H9 (cell line): ENCODE measurements at regions not wholly inside any gene's neighbourhood (a gene's known extent, or its start where the extent isn't known, plus 50 kb on each side); places are given as distances from the start of the nearest gene placed in this dataset.

Source experiments
- DNase-seq: peaks from one replicate; pipeline ENCODE4 v3.0.0-alpha.2; 2017
- H2AFZ ChIP-seq: one replicate; pipeline ENCODE4 v1.6.1; 2013; ENCODE audit warnings: mild to moderate bottlenecking, low read length, control low read depth, moderate library complexity
- H2AK5ac ChIP-seq: 2 replicates; pipeline ENCODE4 v1.6.1; 2013; ENCODE audit warnings: low read length, control low read depth, mixed read lengths; ENCODE audit not compliant: insufficient read length
- H2BK120ac ChIP-seq: one replicate; pipeline ENCODE4 v1.6.1; 2013; ENCODE audit warnings: low read depth, mild to moderate bottlenecking, low read length, control low read depth, inconsistent platforms; ENCODE audit not compliant: poor library complexity, severe bottlenecking
- H2BK12ac ChIP-seq: 2 replicates; pipeline ENCODE4 v1.6.1; 2013; ENCODE audit warnings: low read length, control low read depth, mixed read lengths, low read depth; ENCODE audit not compliant: insufficient read length
- H2BK15ac ChIP-seq: 2 replicates; pipeline ENCODE4 v1.6.1; 2013; ENCODE audit warnings: low read depth, low read length, control low read depth
- H2BK20ac ChIP-seq: one replicate; pipeline ENCODE4 v1.6.1; 2013; ENCODE audit warnings: low read depth, mild to moderate bottlenecking, low read length, control low read depth, inconsistent platforms; ENCODE audit not compliant: poor library complexity, severe bottlenecking
- H2BK5ac ChIP-seq: 2 replicates; pipeline ENCODE4 v1.6.1; 2013; ENCODE audit warnings: low read length, control low read depth, mixed read lengths; ENCODE audit not compliant: insufficient read length
- H3K14ac ChIP-seq: 2 replicates; pipeline ENCODE4 v1.6.1; 2013; ENCODE audit warnings: low read length, control low read depth; ENCODE audit not compliant: insufficient read depth
- H3K18ac ChIP-seq: 2 replicates; pipeline ENCODE4 v1.6.1; 2013; ENCODE audit warnings: low read depth, mild to moderate bottlenecking, mixed read lengths, low read length, control low read depth; ENCODE audit not compliant: insufficient read length
- H3K23ac ChIP-seq: 2 replicates; pipeline ENCODE4 v1.6.1; 2013; ENCODE audit warnings: low read length, control low read depth, mixed read lengths, low read depth; ENCODE audit not compliant: insufficient read length
- H3K23me2 ChIP-seq: 2 replicates; pipeline ENCODE4 v1.6.1; 2013; ENCODE audit warnings: low read depth, mild to moderate bottlenecking, mixed read lengths, low read length, control low read depth; ENCODE audit not compliant: insufficient read length, poor library complexity, severe bottlenecking
- H3K27ac ChIP-seq: 2 replicates; pipeline ENCODE4 v1.5.1; 2013; ENCODE audit warnings: low read length, control low read depth, mixed read lengths, low read depth; ENCODE audit not compliant: insufficient read length
- H3K27me3 ChIP-seq: 2 replicates; pipeline ENCODE4 v1.6.1; 2013; ENCODE audit warnings: low read length, control low read depth, inconsistent platforms; ENCODE audit not compliant: insufficient read depth
- H3K4ac ChIP-seq: 2 replicates; pipeline ENCODE4 v1.6.1; 2013; ENCODE audit warnings: low read depth, mild to moderate bottlenecking, control low read depth, inconsistent platforms, low read length, moderate library complexity
- H3K4me1 ChIP-seq: 2 replicates; pipeline ENCODE4 v1.6.1; 2013; ENCODE audit warnings: low read length, control low read depth, inconsistent platforms; ENCODE audit not compliant: insufficient read depth
- H3K4me2 ChIP-seq: 2 replicates; pipeline ENCODE4 v1.6.1; 2013; ENCODE audit warnings: low read length, control low read depth, mixed read lengths; ENCODE audit not compliant: insufficient read length, insufficient read depth
- H3K56ac ChIP-seq: 2 replicates; pipeline ENCODE4 v1.6.1; 2013; ENCODE audit warnings: low read depth, mild to moderate bottlenecking, mixed read lengths, low read length, control low read depth; ENCODE audit not compliant: insufficient read length
- H3K79me1 ChIP-seq: 2 replicates; pipeline ENCODE4 v1.6.1; 2013; ENCODE audit warnings: low read depth, mild to moderate bottlenecking, moderate library complexity, low read length, control low read depth, inconsistent platforms; ENCODE audit not compliant: insufficient read depth, poor library complexity, severe bottlenecking
- H3K79me2 ChIP-seq: 2 replicates; pipeline ENCODE4 v1.6.1; 2013; ENCODE audit warnings: low read length, control low read depth, inconsistent platforms; ENCODE audit not compliant: insufficient read depth
- H3K9ac ChIP-seq: 2 replicates; pipeline ENCODE4 v1.6.1; 2013; ENCODE audit warnings: low read length, control low read depth, mixed read lengths; ENCODE audit not compliant: insufficient read length; ENCODE audit errors: extremely low read depth
- H3K9me3 ChIP-seq: one replicate; pipeline ENCODE4 v1.6.1; 2013; ENCODE audit warnings: low read depth, low read length, inconsistent platforms; ENCODE audit not compliant: control insufficient read depth
- H3T11ph ChIP-seq: one replicate; pipeline ENCODE4 v1.6.1; 2013; ENCODE audit warnings: mild to moderate bottlenecking, low read length, control low read depth, inconsistent platforms
- H4K20me1 ChIP-seq: one replicate; pipeline ENCODE4 v1.6.1; 2013; ENCODE audit not compliant: control insufficient read depth, insufficient read length, insufficient read depth
- H4K5ac ChIP-seq: 2 replicates; pipeline ENCODE4 v1.6.1; 2013; ENCODE audit warnings: low read depth, mild to moderate bottlenecking, mixed read lengths, low read length, control low read depth; ENCODE audit not compliant: insufficient read length
- H4K8ac ChIP-seq: replicated peaks from 2 replicates; pipeline ENCODE4 v1.6.1; 2013; ENCODE audit warnings: low read length, control low read depth, mixed read lengths, low read depth; ENCODE audit not compliant: insufficient read length
- H4K91ac ChIP-seq: 2 replicates; pipeline ENCODE4 v1.6.1; 2013; ENCODE audit warnings: low read depth, mild to moderate bottlenecking, moderate library complexity, mixed read lengths, low read length, control low read depth; ENCODE audit not compliant: insufficient read length
- H3K27ac Mint-ChIP-seq, 3 experiments: 2 replicates in 2 of 3; 3 replicates in 1 of 3; pipeline ENCODE4 v1.8.0; 2020 to 2021; ENCODE audit warnings: mixed read lengths in 3 of 3, mild to moderate bottlenecking in 1 of 3, moderate library complexity in 1 of 3
- H3K27me3 Mint-ChIP-seq: 2 replicates; pipeline ENCODE4 v1.8.0; 2021; ENCODE audit warnings: low read depth, mild to moderate bottlenecking, moderate library complexity, mixed read lengths
- H3K36me3 Mint-ChIP-seq, 3 experiments: 2 replicates in 2 of 3; 3 replicates in 1 of 3; pipeline ENCODE4 v1.8.0; 2020 to 2021; ENCODE audit warnings: low read depth in 3 of 3, mixed read lengths in 3 of 3; ENCODE audit not compliant: insufficient read depth in 1 of 3
- H3K4me1 Mint-ChIP-seq, 2 experiments: 2 replicates each; pipeline ENCODE4 v1.8.0; 2020; ENCODE audit warnings: mixed read lengths in 2 of 2
- H3K4me3 Mint-ChIP-seq, 2 experiments: 2 replicates in 1 of 2; 3 replicates in 1 of 2; pipeline ENCODE4 v1.8.0; 2020 to 2021; ENCODE audit warnings: mild to moderate bottlenecking in 2 of 2, mixed read lengths in 2 of 2, moderate library complexity in 1 of 2
- H3K9me3 Mint-ChIP-seq, 2 experiments: 2 replicates in 1 of 2; 3 replicates in 1 of 2; pipeline ENCODE4 v1.8.0; 2020; ENCODE audit warnings: mild to moderate bottlenecking in 2 of 2, mixed read lengths in 2 of 2, moderate library complexity in 1 of 2
- CTCF ChIP-seq: fragments of 200-600 bp; sonication (generic); conservative IDR thresholded peaks from 3 replicates; pipeline ENCODE4 v1.8.0; 2021; ENCODE audit warnings: antibody characterized with exemption, mild to moderate bottlenecking
- WGBS: extraction: QIAGEN DNeasy Blood & Tissue Kit; methylation state at CpG from one replicate; pipeline ENCODE4 v1.1.7; 2013; ENCODE audit warnings: missing lambda C conversion rate, low lambda C conversion rate, mixed read lengths; ENCODE audit not compliant: insufficient read length; ENCODE audit errors: extremely low coverage; 5-methylcytosine and 5-hydroxymethylcytosine counted together

GRCh38 chr3:10729439-10729838 is 86.6 kb upstream of the SLC6A11 start:
- peak; percentile 4 for DNase-seq
- no peak overlapping the region for H2BK120ac ChIP-seq
- no peak overlapping the region for H4K91ac ChIP-seq
- no peak overlapping the region for H2BK20ac ChIP-seq
- Mint-ChIP-seq H3K9me3 (peaks cover 27 to 33% of the 10 kb centered on the region in 2 experiments), H3K27me3 (peaks cover 9% of the 10 kb centered on the region), H3K4me3 (no peak overlapping the region), H3K27ac (no peak overlapping the region), H3K36me3 (no peaks in the 10 kb centered on the region; a peak in 3 of 7 replicates), H3K4me1 (peaks cover 7 to 12% of the 10 kb centered on the region in 2 experiments)
- H3K4me2 ChIP-seq, result no peak overlapping the region
- H2BK15ac ChIP-seq, result no peak overlapping the region
- H2BK12ac ChIP-seq, result no peak overlapping the region
- no peak overlapping the region for H3K23ac ChIP-seq
- H2AFZ ChIP-seq, result no peak overlapping the region
- H3T11ph ChIP-seq, result no peak overlapping the region
- no peak for TF ChIP-seq CTCF
- H3K79me1 ChIP-seq, result no peaks in the 10 kb centered on the region
- no peak overlapping the region for H3K4ac ChIP-seq
- H3K56ac ChIP-seq, result no peak overlapping the region
- no peaks in the 10 kb centered on the region for H3K27me3 ChIP-seq
- no peak overlapping the region for H3K14ac ChIP-seq
- no peaks in the 10 kb centered on the region for H3K9me3 ChIP-seq
- H3K4me1 ChIP-seq, result no peaks in the 10 kb centered on the region
- no peaks in the 10 kb centered on the region for H4K20me1 ChIP-seq
- H3K23me2 ChIP-seq, result no peaks in the 10 kb centered on the region
- no peak overlapping the region for H4K5ac ChIP-seq
- H4K8ac ChIP-seq, result no peak overlapping the region
- H3K18ac ChIP-seq, result no peak overlapping the region
- no peak overlapping the region for H2AK5ac ChIP-seq
- H3K79me2 ChIP-seq, result no peaks in the 10 kb centered on the region
- no peak overlapping the region for H3K27ac ChIP-seq
- no CpG with 5 or more reads among the region's 2 CpGs for WGBS
- H3K9ac ChIP-seq, result no peak overlapping the region
- H2BK5ac ChIP-seq, result no peak overlapping the region
